GM23338 (cell line): ENCODE measurements at regions not wholly inside any gene's neighbourhood (a gene's known extent, or its start where the extent isn't known, plus 50 kb on each side); places are given as distances from the start of the nearest gene placed in this dataset.

Experiments
- ATAC-seq: fragments of 200-7000 bp; cut with Tn5 transposase; 3 replicates; pipeline ENCODE4 v1.9.1; 2020
- DNase-seq: peaks from one replicate; pipeline ENCODE4 v3.0.0-alpha.2; 2015; ENCODE audit warnings: low spot score
- H2AFZ ChIP-seq: fragments of 200-600 bp; sonication (generic); 2 replicates; pipeline ENCODE4 v1.8.0; 2016; ENCODE audit warnings: antibody characterized with exemption, mild to moderate bottlenecking, moderate library complexity
- H3F3A ChIP-seq: fragments of 200-600 bp; sonication (generic); replicated peaks from 2 replicates; pipeline ENCODE4 v1.8.0; 2017; ENCODE audit warnings: antibody characterized with exemption, mixed run types, low read depth
- H3K27ac ChIP-seq: fragments of 200-600 bp; sonication (generic); 2 replicates; pipeline ENCODE4 v1.6.1; 2016; ENCODE audit warnings: low read depth
- H3K27me3 ChIP-seq: fragments of 200-600 bp; sonication (generic); 2 replicates; pipeline ENCODE4 v1.8.0; 2016; ENCODE audit warnings: mild to moderate bottlenecking, mixed run types, moderate library complexity; ENCODE audit not compliant: insufficient read depth
- H3K36me3 ChIP-seq: fragments of 200-600 bp; sonication (generic); 2 replicates; pipeline ENCODE4 v1.8.0; 2016; ENCODE audit warnings: mild to moderate bottlenecking; ENCODE audit not compliant: insufficient read depth
- H3K4me1 ChIP-seq: fragments of 200-600 bp; sonication (generic); 2 replicates; pipeline ENCODE4 v1.8.0; 2016; ENCODE audit warnings: mild to moderate bottlenecking, moderate library complexity; ENCODE audit not compliant: insufficient read depth
- H3K4me2 ChIP-seq: fragments of 200-600 bp; sonication (generic); 2 replicates; pipeline ENCODE4 v1.7.1; 2017; ENCODE audit warnings: mixed run types
- H3K4me3 ChIP-seq: fragments of 200-600 bp; sonication (generic); 2 replicates; pipeline ENCODE4 v1.6.1; 2016; ENCODE audit warnings: mixed run types
- H3K79me2 ChIP-seq: fragments of 200-600 bp; sonication (generic); replicated peaks from 2 replicates; pipeline ENCODE4 v1.8.0; 2017; ENCODE audit warnings: mild to moderate bottlenecking; ENCODE audit not compliant: insufficient read depth
- H3K9me2 ChIP-seq: fragments of 200-600 bp; sonication (generic); 2 replicates; pipeline ENCODE4 v1.8.0; 2017; ENCODE audit not compliant: insufficient read depth
- H4K20me1 ChIP-seq: fragments of 200-600 bp; sonication (generic); replicated peaks from 2 replicates; pipeline ENCODE4 v1.8.0; 2017; ENCODE audit warnings: mild to moderate bottlenecking; ENCODE audit not compliant: insufficient read depth
- H3K27ac Mint-ChIP-seq: 2 replicates; pipeline ENCODE4 v1.8.0; 2020; ENCODE audit warnings: inconsistent platforms, mild to moderate bottlenecking, moderate library complexity, mixed read lengths
- H3K27me3 Mint-ChIP-seq: 3 replicates; pipeline ENCODE4 v1.8.0; 2022; ENCODE audit warnings: low read depth, mild to moderate bottlenecking, moderate library complexity, mixed read lengths, inconsistent platforms; ENCODE audit not compliant: insufficient read depth, poor library complexity
- H3K36me3 Mint-ChIP-seq: 3 replicates; pipeline ENCODE4 v1.8.0; 2021; ENCODE audit warnings: low read depth, mild to moderate bottlenecking, inconsistent platforms, moderate library complexity, mixed read lengths
- H3K4me1 Mint-ChIP-seq: 3 replicates; pipeline ENCODE4 v1.8.0; 2020; ENCODE audit warnings: mild to moderate bottlenecking, inconsistent platforms, mixed read lengths
- H3K4me3 Mint-ChIP-seq: 3 replicates; pipeline ENCODE4 v1.8.0; 2021; ENCODE audit warnings: moderate library complexity, mild to moderate bottlenecking, inconsistent platforms, mixed read lengths
- H3K9me3 Mint-ChIP-seq: 3 replicates; pipeline ENCODE4 v1.8.0; 2020; ENCODE audit warnings: moderate library complexity, mild to moderate bottlenecking, inconsistent platforms, mixed read lengths
- CTCF ChIP-seq, 2 experiments: fragments of 200-600 bp in 1 of 2; sonication (generic) in 1 of 2; conservative IDR thresholded peaks; 2 replicates each; pipeline versions ENCODE4 v1.5.1 to v1.6.1; 2016 to 2017; ENCODE audit warnings: antibody characterized with exemption in 2 of 2, low read depth in 2 of 2, mild to moderate bottlenecking in 2 of 2, moderate library complexity in 1 of 2
- EZH2 ChIP-seq: fragments of 200-600 bp; sonication (generic); IDR thresholded peaks from one replicate; pipeline ENCODE4 v1.8.0; 2017; ENCODE audit warnings: antibody characterized with exemption, mild to moderate bottlenecking, low read depth; ENCODE audit not compliant: unreplicated experiment
- EZH2phosphoT487 ChIP-seq: fragments of 200-600 bp; sonication (generic); IDR thresholded peaks from one replicate; pipeline ENCODE4 v1.8.1; 2018; ENCODE audit warnings: antibody characterized with exemption; ENCODE audit not compliant: unreplicated experiment
- JUNB ChIP-seq: IDR thresholded peaks from one replicate; pipeline ENCODE4 v1.6.1; 2016; ENCODE audit warnings: antibody characterized with exemption; ENCODE audit not compliant: unreplicated experiment
- NANOG ChIP-seq: IDR thresholded peaks from 2 replicates; pipeline ENCODE4 v1.6.1; 2016; ENCODE audit warnings: antibody characterized with exemption, borderline replicate concordance
- POLR2AphosphoS5 ChIP-seq: IDR thresholded peaks from 2 replicates; pipeline ENCODE4 v1.6.1; 2016; ENCODE audit warnings: antibody characterized with exemption, low read depth
- STAT1 ChIP-seq: IDR thresholded peaks from one replicate; pipeline ENCODE4 v1.6.1; 2016; ENCODE audit warnings: antibody characterized with exemption; ENCODE audit not compliant: unreplicated experiment
- ZNF114 ChIP-seq: fragments of 250-450 bp; sonication (Bioruptor Pico); IDR thresholded peaks from 2 replicates; pipeline ENCODE4 v1.5.0; 2020; ENCODE audit warnings: mild to moderate bottlenecking, moderate library complexity
- ZNF331 ChIP-seq: fragments of 250-450 bp; sonication (Bioruptor Pico); IDR thresholded peaks from 2 replicates; pipeline ENCODE4 v1.5.0; 2020; ENCODE audit warnings: low read depth, mild to moderate bottlenecking, moderate library complexity
- ZNF462 ChIP-seq: fragments of 250-450 bp; sonication (Bioruptor Pico); IDR thresholded peaks from 2 replicates; pipeline ENCODE4 v1.5.0; 2020; ENCODE audit warnings: mild to moderate bottlenecking, moderate library complexity
- TF ChIP-seq, protein P1 (sequence below): IDR thresholded peaks from 2 replicates; pipeline ENCODE4 v1.6.1; 2016; ENCODE audit warnings: antibody characterized with exemption
- TF ChIP-seq, protein P2 (sequence below): IDR thresholded peaks from one replicate; pipeline ENCODE4 v1.6.1; 2018; ENCODE audit warnings: antibody characterized with exemption; ENCODE audit not compliant: unreplicated experiment

- no peaks in the 10 kb centered on the region for H3K79me2 ChIP-seq
- H3K9me3 Mint-ChIP-seq, result no peaks in the 10 kb centered on the region
- H3K9me2 ChIP-seq, result no peaks in the 10 kb centered on the region
- no peak overlapping the region for H3K4me3 ChIP-seq
- no peak overlapping the region for H3K4me2 ChIP-seq
- no peaks in the 10 kb centered on the region for H3F3A ChIP-seq
- peaks cover 3% of the 10 kb centered on the region; the same call in 2 of the 3 replicates for H3K4me1 Mint-ChIP-seq
- no peaks in the 10 kb centered on the region for H3K36me3 Mint-ChIP-seq
- H3K27me3 ChIP-seq, result peaks cover 13% of the 10 kb centered on the region; the same call in 1 of the 2 replicates
- no peak overlapping the region for H3K27ac ChIP-seq
- no peaks in the 10 kb centered on the region for H4K20me1 ChIP-seq
- H3K27ac Mint-ChIP-seq, result no peak overlapping the region
- TF ChIP-seq CTCF (conservative IDR thresholded peaks at IDR 0.05; ENCODE audit: low read depth in 2 of 2) (no peak), POLR2AphosphoS5 (no peak), EZH2phosphoT487 (no peak), JUNB (no peak), STAT1 (no peak), ZNF114 (CRISPR knock-in tag) (no peak), NANOG (no peak), ZNF331 (no peak), ZNF462 (no peak), EZH2 (no peak)
- TF ChIP-seq, protein P1, sequence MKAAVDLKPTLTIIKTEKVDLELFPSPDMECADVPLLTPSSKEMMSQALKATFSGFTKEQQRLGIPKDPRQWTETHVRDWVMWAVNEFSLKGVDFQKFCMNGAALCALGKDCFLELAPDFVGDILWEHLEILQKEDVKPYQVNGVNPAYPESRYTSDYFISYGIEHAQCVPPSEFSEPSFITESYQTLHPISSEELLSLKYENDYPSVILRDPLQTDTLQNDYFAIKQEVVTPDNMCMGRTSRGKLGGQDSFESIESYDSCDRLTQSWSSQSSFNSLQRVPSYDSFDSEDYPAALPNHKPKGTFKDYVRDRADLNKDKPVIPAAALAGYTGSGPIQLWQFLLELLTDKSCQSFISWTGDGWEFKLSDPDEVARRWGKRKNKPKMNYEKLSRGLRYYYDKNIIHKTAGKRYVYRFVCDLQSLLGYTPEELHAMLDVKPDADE, result no peak
- TF ChIP-seq, protein P2, sequence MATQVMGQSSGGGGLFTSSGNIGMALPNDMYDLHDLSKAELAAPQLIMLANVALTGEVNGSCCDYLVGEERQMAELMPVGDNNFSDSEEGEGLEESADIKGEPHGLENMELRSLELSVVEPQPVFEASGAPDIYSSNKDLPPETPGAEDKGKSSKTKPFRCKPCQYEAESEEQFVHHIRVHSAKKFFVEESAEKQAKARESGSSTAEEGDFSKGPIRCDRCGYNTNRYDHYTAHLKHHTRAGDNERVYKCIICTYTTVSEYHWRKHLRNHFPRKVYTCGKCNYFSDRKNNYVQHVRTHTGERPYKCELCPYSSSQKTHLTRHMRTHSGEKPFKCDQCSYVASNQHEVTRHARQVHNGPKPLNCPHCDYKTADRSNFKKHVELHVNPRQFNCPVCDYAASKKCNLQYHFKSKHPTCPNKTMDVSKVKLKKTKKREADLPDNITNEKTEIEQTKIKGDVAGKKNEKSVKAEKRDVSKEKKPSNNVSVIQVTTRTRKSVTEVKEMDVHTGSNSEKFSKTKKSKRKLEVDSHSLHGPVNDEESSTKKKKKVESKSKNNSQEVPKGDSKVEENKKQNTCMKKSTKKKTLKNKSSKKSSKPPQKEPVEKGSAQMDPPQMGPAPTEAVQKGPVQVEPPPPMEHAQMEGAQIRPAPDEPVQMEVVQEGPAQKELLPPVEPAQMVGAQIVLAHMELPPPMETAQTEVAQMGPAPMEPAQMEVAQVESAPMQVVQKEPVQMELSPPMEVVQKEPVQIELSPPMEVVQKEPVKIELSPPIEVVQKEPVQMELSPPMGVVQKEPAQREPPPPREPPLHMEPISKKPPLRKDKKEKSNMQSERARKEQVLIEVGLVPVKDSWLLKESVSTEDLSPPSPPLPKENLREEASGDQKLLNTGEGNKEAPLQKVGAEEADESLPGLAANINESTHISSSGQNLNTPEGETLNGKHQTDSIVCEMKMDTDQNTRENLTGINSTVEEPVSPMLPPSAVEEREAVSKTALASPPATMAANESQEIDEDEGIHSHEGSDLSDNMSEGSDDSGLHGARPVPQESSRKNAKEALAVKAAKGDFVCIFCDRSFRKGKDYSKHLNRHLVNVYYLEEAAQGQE, result no peak
- no peaks in the 10 kb centered on the region for H3K36me3 ChIP-seq
- no peak overlapping the region for H2AFZ ChIP-seq
- DNase-seq (no peak), ATAC-seq (no peak)
- H3K27me3 Mint-ChIP-seq, result peaks cover 9% of the 10 kb centered on the region
- no peak overlapping the region for H3K4me3 Mint-ChIP-seq
- peaks cover 2% of the 10 kb centered on the region; the same call in 1 of the 2 replicates for H3K4me1 ChIP-seq
These were observed 69.0 kb downstream of the DIO3 start for GRCh38 chr14:101630056-101630965.
